Neuronal stem cell (in vitro differentiated cells): ENCODE measurements at regions not wholly inside any gene's neighbourhood (a gene's known extent, or its start where the extent isn't known, plus 50 kb on each side); places are given as distances from the start of the nearest gene placed in this dataset.

Experiments
- DNase-seq: peaks from one replicate; pipeline ENCODE4 v3.0.0-alpha.2; 2013; ENCODE audit warnings: low spot score
- H2AFZ ChIP-seq: one replicate; pipeline ENCODE4 v1.6.1; 2013; ENCODE audit warnings: mild to moderate bottlenecking, low read length, inconsistent platforms
- H2AK5ac ChIP-seq: 2 replicates; pipeline ENCODE4 v1.6.1; 2013; ENCODE audit warnings: low read depth, mild to moderate bottlenecking, inconsistent platforms, low read length, moderate library complexity, mixed read lengths
- H2BK120ac ChIP-seq: 2 replicates; pipeline ENCODE4 v1.6.1; 2013; ENCODE audit warnings: low read depth, mild to moderate bottlenecking, inconsistent platforms, low read length, moderate library complexity, mixed read lengths
- H2BK12ac ChIP-seq: one replicate; pipeline ENCODE4 v1.6.1; 2013; ENCODE audit warnings: low read length, inconsistent platforms
- H2BK15ac ChIP-seq: 2 replicates; pipeline ENCODE4 v1.6.1; 2013; ENCODE audit warnings: mild to moderate bottlenecking, low read length, inconsistent platforms, mixed read lengths
- H2BK5ac ChIP-seq: one replicate; pipeline ENCODE4 v1.6.1; 2013; ENCODE audit warnings: inconsistent platforms, mild to moderate bottlenecking, low read length, moderate library complexity
- H3K14ac ChIP-seq: one replicate; pipeline ENCODE4 v1.6.1; 2013; ENCODE audit warnings: low read length, inconsistent platforms
- H3K18ac ChIP-seq: 2 replicates; pipeline ENCODE4 v1.6.1; 2013; ENCODE audit warnings: low read length, inconsistent platforms
- H3K23ac ChIP-seq: 2 replicates; pipeline ENCODE4 v1.6.1; 2013; ENCODE audit warnings: low read depth, mild to moderate bottlenecking, mixed read lengths, low read length, inconsistent platforms; ENCODE audit not compliant: poor library complexity
- H3K27ac ChIP-seq: replicated peaks from 3 replicates; pipeline ENCODE4 v1.5.1; 2013; ENCODE audit warnings: low read length, inconsistent platforms
- H3K27me3 ChIP-seq, 3 experiments: 2 replicates each; pipeline ENCODE4 v1.6.1; 2013; ENCODE audit warnings: low read length in 3 of 3, mild to moderate bottlenecking in 2 of 3, inconsistent platforms in 1 of 3, low read depth in 1 of 3, mixed read lengths in 1 of 3, moderate library complexity in 1 of 3; ENCODE audit not compliant: control insufficient read depth in 3 of 3, insufficient read depth in 3 of 3
- H3K36me3 ChIP-seq, 2 donors: replicated peaks in 1 of 2; 2 replicates each; pipeline ENCODE4 v1.6.1; 2013; ENCODE audit warnings: low read length in 2 of 2; ENCODE audit not compliant: control insufficient read depth in 2 of 2, insufficient read depth in 2 of 2
- H3K4ac ChIP-seq: 2 replicates; pipeline ENCODE4 v1.6.1; 2013; ENCODE audit warnings: inconsistent platforms, mild to moderate bottlenecking, low read length, moderate library complexity
- H3K4me1 ChIP-seq, 2 donors: 1 replicate in 1 of 2; 2 replicates in 1 of 2; pipeline ENCODE4 v1.6.1; 2013; ENCODE audit warnings: low read length in 2 of 2, low read depth in 1 of 2; ENCODE audit not compliant: control insufficient read depth in 2 of 2, insufficient read depth in 1 of 2
- H3K4me2 ChIP-seq: one replicate; pipeline ENCODE4 v1.6.1; 2013; ENCODE audit warnings: mild to moderate bottlenecking, low read length, inconsistent platforms; ENCODE audit not compliant: insufficient read depth, poor library complexity, severe bottlenecking
- H3K4me3 ChIP-seq, 2 donors: 2 replicates each; pipeline ENCODE4 v1.5.1; 2013; ENCODE audit warnings: low read length in 2 of 2, mild to moderate bottlenecking in 2 of 2, inconsistent platforms in 1 of 2, moderate library complexity in 1 of 2
- H3K79me1 ChIP-seq: one replicate; pipeline ENCODE4 v1.6.1; 2013; ENCODE audit warnings: low read depth, mild to moderate bottlenecking, inconsistent platforms, low read length, moderate library complexity
- H3K9ac ChIP-seq: one replicate; pipeline ENCODE4 v1.6.1; 2013; ENCODE audit warnings: mild to moderate bottlenecking, low read depth, low read length, inconsistent platforms; ENCODE audit not compliant: poor library complexity
- H3K9me3 ChIP-seq, 2 donors: replicated peaks in 1 of 2; 2 replicates each; pipeline versions ENCODE3 to v1.6.1; 2013; ENCODE audit warnings: low read length in 2 of 2, mild to moderate bottlenecking in 2 of 2, inconsistent platforms in 1 of 2, low read depth in 1 of 2, mixed read lengths in 1 of 2, moderate library complexity in 1 of 2; ENCODE audit not compliant: control insufficient read depth in 2 of 2, insufficient read depth in 1 of 2
- H4K8ac ChIP-seq: one replicate; pipeline ENCODE4 v1.6.1; 2013; ENCODE audit warnings: low read depth, mild to moderate bottlenecking, inconsistent platforms, low read length, moderate library complexity
- H4K91ac ChIP-seq: one replicate; pipeline ENCODE4 v1.6.1; 2013; ENCODE audit warnings: low read length, low read depth, mild to moderate bottlenecking, inconsistent platforms; ENCODE audit not compliant: poor library complexity
- WGBS, 2 donors: extraction: QIAGEN DNeasy Blood & Tissue Kit; methylation state at CpG; one replicate each; pipeline ENCODE4 v1.1.7; 2013; ENCODE audit warnings: missing lambda C conversion rate in 2 of 2, mixed read lengths in 1 of 2; ENCODE audit not compliant: insufficient read length in 2 of 2, insufficient replicate concordance in 1 of 2; ENCODE audit errors: extremely low coverage in 2 of 2; 5-methylcytosine and 5-hydroxymethylcytosine counted together

DNA sequence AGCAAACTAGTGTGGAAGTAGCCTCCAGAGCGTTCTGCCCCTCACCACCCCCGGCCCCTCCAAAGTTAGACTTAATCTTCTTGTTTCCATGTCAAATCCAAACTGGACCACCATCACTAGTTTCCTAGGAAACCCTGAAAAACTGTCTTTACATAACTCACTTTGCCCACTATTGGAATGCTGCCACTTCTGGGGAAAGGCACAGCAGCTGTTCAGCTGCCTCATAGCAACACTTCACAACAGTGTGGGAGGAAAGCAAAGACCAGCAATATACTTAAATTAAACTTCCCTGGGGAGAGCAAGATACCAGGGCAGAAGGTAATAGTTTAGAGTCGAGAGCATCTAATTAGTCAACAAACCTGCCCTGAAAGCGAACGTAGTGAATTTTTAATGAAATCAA, 452.2 kb downstream of the KCNJ2 start:
- no peak for DNase-seq
- Histone ChIP-seq H2BK5ac (no peak overlapping the region), H3K9ac (no peak overlapping the region), H3K4me2 (no peak overlapping the region), H2AK5ac (no peak overlapping the region), H2BK120ac (no peak overlapping the region), H3K23ac (no peak overlapping the region), H4K91ac (no peak overlapping the region), H3K79me1 (no peaks in the 10 kb centered on the region), H3K18ac (no peak overlapping the region), H3K9me3 (no peaks in the 10 kb centered on the region), H3K4ac (no peak overlapping the region), H3K4me3 (no peak overlapping the region), H3K27ac (no peak overlapping the region), H3K14ac (no peak overlapping the region), H2BK12ac (no peak overlapping the region), H2BK15ac (no peak overlapping the region), H3K36me3 (no peaks in the 10 kb centered on the region), H3K4me1 (peaks cover 0 to 7% of the 10 kb centered on the region in 2 donors), H2AFZ (peak overlapping the region; percentile 3), H4K8ac (no peak overlapping the region), H3K27me3 (no peaks in the 10 kb centered on the region)
- no CpG with 5 or more reads among the region's 5 CpGs for WGBS, 2 donors

DNA sequence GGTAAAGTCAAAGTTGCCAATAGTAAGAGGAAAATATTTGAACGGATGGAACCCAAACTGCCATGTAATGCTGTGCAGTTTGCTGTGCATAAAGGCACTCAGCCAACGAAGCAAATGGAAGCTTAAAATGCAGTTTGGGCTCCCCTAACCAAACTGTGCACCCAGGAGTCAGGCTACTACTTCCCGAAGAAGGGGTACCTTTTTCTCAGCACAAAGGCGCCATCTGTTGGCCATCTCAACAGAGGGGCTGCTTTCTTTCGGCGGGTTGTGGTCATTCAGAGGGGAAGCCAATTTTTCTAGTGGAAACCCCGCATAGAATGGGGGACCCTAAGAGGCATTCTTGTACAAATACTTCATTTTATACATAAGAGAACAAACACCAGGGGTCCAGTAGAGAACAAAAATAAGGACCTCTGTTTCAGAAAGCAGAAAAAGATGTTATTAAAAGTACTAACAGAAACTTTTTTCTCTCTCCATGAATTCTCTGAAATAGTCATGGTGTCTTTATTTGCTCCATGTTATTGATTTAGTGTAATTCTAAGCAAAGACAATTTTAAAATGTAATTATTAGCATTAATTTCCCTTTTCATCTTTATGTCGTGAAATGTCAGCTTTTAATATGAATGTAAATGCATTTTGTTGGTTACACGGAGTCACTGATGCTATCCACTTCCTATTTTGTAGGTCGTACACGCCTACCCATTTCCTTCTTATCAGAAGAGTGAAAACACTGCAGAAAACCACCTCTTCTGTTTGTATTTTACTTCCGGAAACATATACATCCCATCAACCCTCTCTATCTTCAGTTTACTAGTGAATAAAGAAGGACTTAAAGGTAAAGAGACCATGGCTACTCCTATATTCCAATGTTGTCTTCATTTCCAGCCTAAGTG, 453.3 kb downstream of the KCNJ2 start:
- peak; percentile 56 for DNase-seq

GRCh38 chr17:70624211-70624610, 454.9 kb downstream of the KCNJ2 start:
- no peaks in the 10 kb centered on the region for H3K36me3 ChIP-seq
- H3K4me3 ChIP-seq = no peak overlapping the region
- no peak overlapping the region for H3K14ac ChIP-seq
- H3K79me1 ChIP-seq = no peaks in the 10 kb centered on the region
- no peak overlapping the region for H4K8ac ChIP-seq
- no peak for DNase-seq
- H3K23ac ChIP-seq = no peak overlapping the region
- H3K9me3 ChIP-seq = no peaks in the 10 kb centered on the region
- no peak overlapping the region for H3K4me2 ChIP-seq
- no peak overlapping the region for H3K27ac ChIP-seq
- no peak overlapping the region for H2BK12ac ChIP-seq
- no peak overlapping the region for H3K18ac ChIP-seq
- no peak overlapping the region for H2BK5ac ChIP-seq
- no peaks in the 10 kb centered on the region for H3K27me3 ChIP-seq
- H2BK120ac ChIP-seq = no peak overlapping the region
- no peak overlapping the region for H3K9ac ChIP-seq
- no peak overlapping the region for H2AK5ac ChIP-seq
- no peak overlapping the region for H2BK15ac ChIP-seq
- H4K91ac ChIP-seq = no peak overlapping the region
- no peak overlapping the region for H3K4ac ChIP-seq
- no peak overlapping the region for H2AFZ ChIP-seq
- peaks cover 0 to 7% of the 10 kb centered on the region in 2 donors for H3K4me1 ChIP-seq

More for the DNA sequence above, 453.3 kb downstream of the KCNJ2 start:
- no peak overlapping the region for H3K4ac ChIP-seq
- H3K9me3 ChIP-seq = no peaks in the 10 kb centered on the region
- H3K4me1 ChIP-seq = peaks cover 0 to 7% of the 10 kb centered on the region in 2 donors
- H2BK5ac ChIP-seq = no peak overlapping the region
- no peak overlapping the region for H3K4me2 ChIP-seq
- H3K36me3 ChIP-seq = no peaks in the 10 kb centered on the region
- no peak overlapping the region for H2BK15ac ChIP-seq
- H2AFZ ChIP-seq = no peak overlapping the region
- no peak overlapping the region for H3K27ac ChIP-seq
- H2BK12ac ChIP-seq = no peak overlapping the region
- no peak overlapping the region for H3K9ac ChIP-seq
- H3K27me3 ChIP-seq = no peaks in the 10 kb centered on the region
- no peak overlapping the region for H3K4me3 ChIP-seq
- H3K18ac ChIP-seq = no peak overlapping the region
- no peak overlapping the region for H2AK5ac ChIP-seq
- H3K14ac ChIP-seq = no peak overlapping the region
- no peak overlapping the region for H4K8ac ChIP-seq
- H3K23ac ChIP-seq = no peak overlapping the region
- no peak overlapping the region for H2BK120ac ChIP-seq
- no peaks in the 10 kb centered on the region for H3K79me1 ChIP-seq
- H4K91ac ChIP-seq = no peak overlapping the region
- WGBS, 2 donors = no CpG with 5 or more reads among the region's 12 CpGs

- Histone ChIP-seq H4K8ac (no peak overlapping the region), H3K9me3 (peaks cover 0 to 8% of the 10 kb centered on the region in 2 donors), H2BK15ac (no peak overlapping the region), H3K27ac (no peak overlapping the region), H3K79me1 (no peaks in the 10 kb centered on the region), H2AFZ (no peak overlapping the region), H3K4me1 (no peaks in the 10 kb centered on the region), H3K9ac (no peak overlapping the region), H2BK120ac (no peak overlapping the region), H3K14ac (no peak overlapping the region), H2BK12ac (no peak overlapping the region), H3K36me3 (no peaks in the 10 kb centered on the region), H3K4me2 (no peak overlapping the region), H3K4me3 (no peak overlapping the region), H3K23ac (no peak overlapping the region), H2BK5ac (no peak overlapping the region), H3K4ac (no peak overlapping the region), H3K18ac (no peak overlapping the region), H2AK5ac (no peak overlapping the region), H4K91ac (no peak overlapping the region), H3K27me3 (no peaks in the 10 kb centered on the region)
- whole genome bisulfite sequencing, 2 donors = no CpG with 5 or more reads among the region's 4 CpGs
- no peak for DNase-seq
Observed at GRCh38 chr17:70629902-70630301, 460.6 kb downstream of the KCNJ2 start.
